Neural cell (in vitro differentiated cells): ENCODE measurements at regions not wholly inside any gene's neighbourhood (a gene's known extent, or its start where the extent isn't known, plus 50 kb on each side); places are given as distances from the start of the nearest gene placed in this dataset.

ENCODE experiments used
- H2AFZ ChIP-seq: fragments of 200-600, 300-800 bp; sonication (generic), shearing (Covaris generic); 2 replicates; pipeline ENCODE4 v1.6.0; 2014; ENCODE audit warnings: low read depth, mild to moderate bottlenecking, antibody characterized with exemption, low read length, moderate library complexity
- H3F3A ChIP-seq: fragments of 200-600 bp; shearing (Covaris generic); 2 replicates; pipeline ENCODE4 v1.6.1; 2016; ENCODE audit warnings: mild to moderate bottlenecking, moderate library complexity, mixed read lengths, antibody characterized with exemption, low read length; ENCODE audit not compliant: insufficient read depth, poor library complexity, severe bottlenecking
- H3K27ac ChIP-seq: fragments of 200-600, 300-800 bp; sonication (generic), shearing (Covaris generic); 2 replicates; pipeline ENCODE4 v1.5.1; 2014; ENCODE audit warnings: mild to moderate bottlenecking, low read length, moderate library complexity
- H3K27me3 ChIP-seq: fragments of 300-800, 200-600 bp; sonication (generic), shearing (Covaris generic); 2 replicates; pipeline ENCODE4 v1.6.0; 2014; ENCODE audit warnings: mild to moderate bottlenecking, low read depth, low read length, moderate library complexity; ENCODE audit not compliant: insufficient read depth
- H3K36me3 ChIP-seq: fragments of 300-800, 200-600 bp; sonication (generic), shearing (Covaris generic); 2 replicates; pipeline ENCODE4 v1.5.1; 2014; ENCODE audit warnings: mild to moderate bottlenecking, antibody characterized with exemption, low read length, moderate library complexity; ENCODE audit not compliant: insufficient read depth
- H3K4me2 ChIP-seq: fragments of 300-800, 200-600 bp; sonication (generic), shearing (Covaris generic); 2 replicates; pipeline ENCODE4 v1.6.0; 2014; ENCODE audit warnings: mild to moderate bottlenecking, low read length
- H3K4me3 ChIP-seq: fragments of 300-800, 200-600 bp; sonication (generic), shearing (Covaris generic); 2 replicates; pipeline ENCODE4 v1.5.1; 2014; ENCODE audit warnings: mild to moderate bottlenecking, low read length, moderate library complexity
- H3K79me2 ChIP-seq: fragments of 200-600 bp; shearing (Covaris generic); replicated peaks from 2 replicates; pipeline ENCODE4 v1.6.0; 2014; ENCODE audit warnings: mild to moderate bottlenecking, low read length, moderate library complexity; ENCODE audit not compliant: insufficient read depth
- H3K9ac ChIP-seq: fragments of 300-800, 200-600 bp; sonication (generic), shearing (Covaris generic); 2 replicates; pipeline ENCODE4 v1.6.1; 2016; ENCODE audit warnings: mild to moderate bottlenecking, low read length, mixed read lengths
- H3K9me2 ChIP-seq: fragments of 200-600 bp; shearing (Covaris generic); 2 replicates; pipeline ENCODE4 v1.6.1; 2016; ENCODE audit warnings: mild to moderate bottlenecking, low read length, mixed read lengths; ENCODE audit not compliant: insufficient read depth
- H3K9me3 ChIP-seq: fragments of 200-600, 300-800 bp; sonication (generic), shearing (Covaris generic); 2 replicates; pipeline ENCODE4 v1.6.1; 2016; ENCODE audit warnings: mild to moderate bottlenecking, mixed run types, low read length, moderate library complexity, mixed read lengths
- H4K20me1 ChIP-seq: fragments of 200-600 bp; shearing (Covaris generic); 2 replicates; pipeline ENCODE4 v1.6.1; 2016; ENCODE audit warnings: mild to moderate bottlenecking, mixed run types; ENCODE audit not compliant: insufficient read depth
- EP300 ChIP-seq: fragments of 450-650 bp; conservative IDR thresholded peaks from 2 replicates; pipeline ENCODE4 v1.6.1; 2014; ENCODE audit warnings: antibody characterized with exemption, mild to moderate bottlenecking, moderate library complexity; ENCODE audit not compliant: poor library complexity, severe bottlenecking
- EZH2 ChIP-seq: fragments of 200-600, 300-800 bp; shearing (Covaris generic), sonication (generic); IDR thresholded peaks from 2 replicates; pipeline ENCODE4 v1.6.1; 2014; ENCODE audit warnings: antibody characterized with exemption, low read length, borderline replicate concordance, mild to moderate bottlenecking; ENCODE audit not compliant: insufficient read depth, poor library complexity, severe bottlenecking
- MXI1 ChIP-seq: fragments of 450-650 bp; conservative IDR thresholded peaks from 2 replicates; pipeline ENCODE4 v1.6.1; 2014; ENCODE audit warnings: antibody characterized with exemption, mild to moderate bottlenecking; ENCODE audit not compliant: poor library complexity, severe bottlenecking
- POLR2AphosphoS5 ChIP-seq: IDR thresholded peaks from 2 replicates; pipeline ENCODE4 v1.6.1; 2012
- RAD21 ChIP-seq: fragments of 450-650 bp; conservative IDR thresholded peaks from 2 replicates; pipeline ENCODE4 v1.6.1; 2014; ENCODE audit warnings: antibody characterized with exemption, mild to moderate bottlenecking, moderate library complexity
- SMC3 ChIP-seq: fragments of 450-650 bp; conservative IDR thresholded peaks from 2 replicates; pipeline ENCODE4 v1.6.1; 2014; ENCODE audit warnings: antibody characterized with exemption, mild to moderate bottlenecking, moderate library complexity; ENCODE audit not compliant: poor library complexity
- TAF1 ChIP-seq: IDR thresholded peaks from 2 replicates; pipeline ENCODE4 v1.6.1; 2012; ENCODE audit warnings: low read depth
- TF ChIP-seq, protein P1 (sequence below): IDR thresholded peaks from 2 replicates; pipeline ENCODE4 v1.6.1; 2012; ENCODE audit warnings: borderline replicate concordance
- TF ChIP-seq, protein P2 (sequence below): fragments of 450-650 bp; IDR thresholded peaks from 2 replicates; pipeline ENCODE4 v1.5.1; 2014; ENCODE audit warnings: antibody characterized with exemption, mild to moderate bottlenecking, moderate library complexity; ENCODE audit not compliant: poor library complexity, severe bottlenecking

DNA sequence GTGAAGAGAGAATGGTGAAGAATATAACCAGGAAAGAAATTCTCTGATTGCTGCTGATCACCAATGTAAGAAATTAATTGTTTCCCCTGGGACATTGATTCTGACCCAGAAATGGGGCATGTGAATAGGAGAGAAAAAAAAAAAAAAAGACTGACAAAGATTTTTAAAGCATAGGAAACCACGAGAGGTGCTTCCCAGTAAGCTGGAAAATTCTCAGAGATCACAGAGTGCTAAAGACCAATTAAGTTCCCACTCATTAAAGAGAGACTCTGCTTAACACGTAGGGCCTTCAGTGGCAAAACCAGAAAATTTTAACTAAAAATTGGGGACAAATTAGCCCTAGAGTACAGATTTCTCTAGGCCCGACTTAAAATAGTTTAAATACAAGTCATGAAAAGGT, 604.4 kb downstream of the ARAP2 start:
- no peak overlapping the region for H3K9ac ChIP-seq
- no peak for TF ChIP-seq RAD21
- no peak for TF ChIP-seq TAF1
- TF ChIP-seq, protein P1, sequence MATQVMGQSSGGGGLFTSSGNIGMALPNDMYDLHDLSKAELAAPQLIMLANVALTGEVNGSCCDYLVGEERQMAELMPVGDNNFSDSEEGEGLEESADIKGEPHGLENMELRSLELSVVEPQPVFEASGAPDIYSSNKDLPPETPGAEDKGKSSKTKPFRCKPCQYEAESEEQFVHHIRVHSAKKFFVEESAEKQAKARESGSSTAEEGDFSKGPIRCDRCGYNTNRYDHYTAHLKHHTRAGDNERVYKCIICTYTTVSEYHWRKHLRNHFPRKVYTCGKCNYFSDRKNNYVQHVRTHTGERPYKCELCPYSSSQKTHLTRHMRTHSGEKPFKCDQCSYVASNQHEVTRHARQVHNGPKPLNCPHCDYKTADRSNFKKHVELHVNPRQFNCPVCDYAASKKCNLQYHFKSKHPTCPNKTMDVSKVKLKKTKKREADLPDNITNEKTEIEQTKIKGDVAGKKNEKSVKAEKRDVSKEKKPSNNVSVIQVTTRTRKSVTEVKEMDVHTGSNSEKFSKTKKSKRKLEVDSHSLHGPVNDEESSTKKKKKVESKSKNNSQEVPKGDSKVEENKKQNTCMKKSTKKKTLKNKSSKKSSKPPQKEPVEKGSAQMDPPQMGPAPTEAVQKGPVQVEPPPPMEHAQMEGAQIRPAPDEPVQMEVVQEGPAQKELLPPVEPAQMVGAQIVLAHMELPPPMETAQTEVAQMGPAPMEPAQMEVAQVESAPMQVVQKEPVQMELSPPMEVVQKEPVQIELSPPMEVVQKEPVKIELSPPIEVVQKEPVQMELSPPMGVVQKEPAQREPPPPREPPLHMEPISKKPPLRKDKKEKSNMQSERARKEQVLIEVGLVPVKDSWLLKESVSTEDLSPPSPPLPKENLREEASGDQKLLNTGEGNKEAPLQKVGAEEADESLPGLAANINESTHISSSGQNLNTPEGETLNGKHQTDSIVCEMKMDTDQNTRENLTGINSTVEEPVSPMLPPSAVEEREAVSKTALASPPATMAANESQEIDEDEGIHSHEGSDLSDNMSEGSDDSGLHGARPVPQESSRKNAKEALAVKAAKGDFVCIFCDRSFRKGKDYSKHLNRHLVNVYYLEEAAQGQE, result no peak
- no peak overlapping the region for H3K27ac ChIP-seq
- H3K4me3 ChIP-seq, result no peak overlapping the region
- H4K20me1 ChIP-seq, result no peaks in the 10 kb centered on the region
- H3F3A ChIP-seq, result no peaks in the 10 kb centered on the region
- H3K36me3 ChIP-seq, result no peaks in the 10 kb centered on the region
- H2AFZ ChIP-seq, result no peak overlapping the region
- H3K9me2 ChIP-seq, result no peaks in the 10 kb centered on the region
- H3K79me2 ChIP-seq, result no peaks in the 10 kb centered on the region
- no peaks in the 10 kb centered on the region for H3K27me3 ChIP-seq
- H3K9me3 ChIP-seq, result no peaks in the 10 kb centered on the region
- no peak overlapping the region for H3K4me2 ChIP-seq

DNA sequence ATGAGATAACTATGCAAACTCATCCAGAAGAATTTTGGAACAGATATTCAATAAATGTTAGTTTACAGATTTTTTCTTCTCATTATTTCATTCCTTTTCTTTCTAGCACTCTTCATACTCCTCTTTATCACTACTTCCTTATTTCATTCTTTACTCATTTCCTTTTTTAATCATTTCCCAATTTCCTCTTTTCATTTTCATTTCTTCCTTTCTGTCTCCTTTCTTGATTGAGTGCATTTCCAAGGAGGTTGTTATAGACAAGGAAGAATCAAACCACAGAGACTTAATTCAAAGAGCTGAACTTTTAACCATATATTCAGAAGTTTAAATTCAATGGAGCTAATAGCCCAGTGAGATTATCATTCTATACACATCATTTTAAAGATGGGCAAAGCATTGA, 600.7 kb downstream of the ARAP2 start:
- H2AFZ ChIP-seq, result no peak overlapping the region
- no peaks in the 10 kb centered on the region for H3K9me2 ChIP-seq
- H3K9me3 ChIP-seq, result no peaks in the 10 kb centered on the region
- no peaks in the 10 kb centered on the region for H3K79me2 ChIP-seq
- H4K20me1 ChIP-seq, result no peaks in the 10 kb centered on the region
- H3K27me3 ChIP-seq, result no peaks in the 10 kb centered on the region
- H3F3A ChIP-seq, result no peaks in the 10 kb centered on the region
- no peak overlapping the region for H3K4me2 ChIP-seq
- H3K27ac ChIP-seq, result no peak overlapping the region
- TF ChIP-seq MXI1 (no peak), TAF1 (no peak), EP300 (no peak), RAD21 (no peak), POLR2AphosphoS5 (no peak)
- TF ChIP-seq, protein P1, result no peak
- no peak overlapping the region for H3K4me3 ChIP-seq
- no peak overlapping the region for H3K9ac ChIP-seq
- no peaks in the 10 kb centered on the region for H3K36me3 ChIP-seq

DNA sequence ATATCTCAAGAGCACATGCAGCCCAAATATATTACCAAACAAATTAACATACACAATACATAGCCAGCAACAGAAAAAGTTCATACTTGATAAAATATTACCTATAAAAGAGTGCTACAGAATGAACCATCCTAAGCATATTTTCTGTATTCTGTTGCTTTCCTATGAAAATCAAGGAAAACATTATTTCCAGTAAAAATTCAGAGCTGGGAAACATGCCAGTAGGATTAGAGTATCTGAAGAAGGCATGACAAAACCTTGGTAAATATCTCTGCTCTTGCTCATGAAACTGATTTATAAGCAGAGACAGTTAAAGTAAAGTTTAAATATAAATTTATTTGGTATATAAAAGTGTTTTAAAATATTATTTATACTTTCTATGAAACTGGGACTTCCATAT, 599.7 kb downstream of the ARAP2 start:
- H3F3A ChIP-seq, result no peaks in the 10 kb centered on the region
- no peak overlapping the region for H3K4me3 ChIP-seq
- no peaks in the 10 kb centered on the region for H3K9me2 ChIP-seq
- no peaks in the 10 kb centered on the region for H3K9me3 ChIP-seq
- H3K4me2 ChIP-seq, result no peak overlapping the region
- no peaks in the 10 kb centered on the region for H3K27me3 ChIP-seq
- no peak overlapping the region for H2AFZ ChIP-seq
- H3K27ac ChIP-seq, result no peak overlapping the region
- no peaks in the 10 kb centered on the region for H3K36me3 ChIP-seq
- H3K9ac ChIP-seq, result no peak overlapping the region
- no peaks in the 10 kb centered on the region for H4K20me1 ChIP-seq
- H3K79me2 ChIP-seq, result no peaks in the 10 kb centered on the region
- TF ChIP-seq POLR2AphosphoS5 (no peak), EP300 (no peak), TAF1 (no peak), SMC3 (no peak), EZH2 (no peak), MXI1 (no peak), RAD21 (no peak)
- TF ChIP-seq, protein P2, sequence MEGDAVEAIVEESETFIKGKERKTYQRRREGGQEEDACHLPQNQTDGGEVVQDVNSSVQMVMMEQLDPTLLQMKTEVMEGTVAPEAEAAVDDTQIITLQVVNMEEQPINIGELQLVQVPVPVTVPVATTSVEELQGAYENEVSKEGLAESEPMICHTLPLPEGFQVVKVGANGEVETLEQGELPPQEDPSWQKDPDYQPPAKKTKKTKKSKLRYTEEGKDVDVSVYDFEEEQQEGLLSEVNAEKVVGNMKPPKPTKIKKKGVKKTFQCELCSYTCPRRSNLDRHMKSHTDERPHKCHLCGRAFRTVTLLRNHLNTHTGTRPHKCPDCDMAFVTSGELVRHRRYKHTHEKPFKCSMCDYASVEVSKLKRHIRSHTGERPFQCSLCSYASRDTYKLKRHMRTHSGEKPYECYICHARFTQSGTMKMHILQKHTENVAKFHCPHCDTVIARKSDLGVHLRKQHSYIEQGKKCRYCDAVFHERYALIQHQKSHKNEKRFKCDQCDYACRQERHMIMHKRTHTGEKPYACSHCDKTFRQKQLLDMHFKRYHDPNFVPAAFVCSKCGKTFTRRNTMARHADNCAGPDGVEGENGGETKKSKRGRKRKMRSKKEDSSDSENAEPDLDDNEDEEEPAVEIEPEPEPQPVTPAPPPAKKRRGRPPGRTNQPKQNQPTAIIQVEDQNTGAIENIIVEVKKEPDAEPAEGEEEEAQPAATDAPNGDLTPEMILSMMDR, result no peak
- TF ChIP-seq, protein P1, result no peak
